ENCODE measurements at regions not wholly inside any gene's neighbourhood (a gene's known extent, or its start where the extent isn't known, plus 50 kb on each side); places are given as distances from the start of the nearest gene placed in this dataset.
"Not testable (repeated sequence)": the region's sequence is repeated elsewhere in the genome, so short reads cannot be mapped to it uniquely, and the experiment has no call there.

DNA sequence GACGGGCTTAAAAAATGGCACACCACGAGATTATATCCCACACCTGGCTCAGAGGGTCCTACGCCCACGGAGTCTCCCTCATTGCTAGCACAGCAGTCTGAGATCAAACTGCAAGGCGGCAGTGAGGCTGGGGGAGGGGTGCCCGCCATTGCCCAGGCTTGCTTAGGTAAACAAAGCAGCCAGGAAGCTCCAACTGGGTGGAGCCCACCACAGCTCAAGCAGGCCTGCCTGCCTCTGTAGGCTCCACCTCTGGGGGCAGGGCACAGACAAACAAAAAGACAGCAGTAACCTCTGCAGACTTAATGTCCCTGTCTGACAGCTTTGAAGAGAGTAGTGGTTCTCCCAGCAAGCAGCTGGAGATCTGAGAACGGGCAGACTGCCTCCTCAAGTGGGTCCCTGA is 386.4 kb upstream of the GJE1 start:
- not testable (repeated sequence) for DNase-seq

GRCh38 chr6:141744971-141745370 is 387.8 kb upstream of the GJE1 start:
- DNase-seq, result no peak

GRCh38 chr6:141744194-141744925 is 388.4 kb upstream of the GJE1 start:
- DNase-seq, result no peak

- DNase-seq, result no peak
Measured at GRCh38 chr6:141736104-141736503, 396.6 kb upstream of the GJE1 start.

DNA sequence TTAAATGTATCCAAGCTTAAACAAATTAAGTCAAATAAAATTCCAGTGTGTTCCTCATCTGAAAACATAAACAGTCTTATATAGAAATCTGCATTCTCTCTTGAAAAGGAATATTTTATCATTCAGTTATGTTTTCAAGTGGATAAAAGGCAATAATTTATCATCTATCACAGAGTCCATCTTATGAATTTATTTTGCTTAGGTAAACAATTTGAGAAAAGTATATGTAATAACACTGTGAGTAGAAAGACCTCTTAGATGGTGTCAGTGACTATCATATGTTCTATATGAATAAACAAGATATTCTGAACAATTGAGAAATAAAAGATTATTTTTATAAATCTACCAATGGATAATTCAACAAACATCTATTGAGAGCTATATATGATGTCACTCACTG is 397.6 kb upstream of the GJE1 start:
- DNase-seq, result no peak

GRCh38 chr6:141734071-141734840 is 398.5 kb upstream of the GJE1 start:
- no peak for DNase-seq

DNA sequence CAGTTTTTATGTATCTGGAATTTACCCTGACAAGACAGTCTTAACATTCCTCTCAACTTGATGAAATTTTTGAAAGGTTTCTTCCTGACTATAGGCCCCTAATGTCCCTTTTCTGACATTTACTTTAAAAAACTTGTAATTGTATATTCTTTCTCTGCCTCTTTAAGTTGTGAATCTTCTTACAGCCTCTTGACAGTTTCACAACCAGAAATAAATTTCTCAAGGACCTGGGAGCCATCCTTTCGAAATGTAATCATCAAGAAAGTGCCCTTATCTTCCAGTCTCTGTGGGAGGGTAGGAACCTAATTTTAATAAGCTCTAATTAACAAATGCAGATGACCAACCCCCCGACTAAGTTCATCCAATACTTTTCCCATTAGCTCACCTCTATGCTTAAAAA is 403.6 kb upstream of the GJE1 start:
- no peak for DNase-seq

GRCh38 chr6:141728330-141728729 is 404.4 kb upstream of the GJE1 start:
- no peak for DNase-seq

- peak; percentile 67 for DNase-seq
Measured at GRCh38 chr6:141726248-141726647, 406.5 kb upstream of the GJE1 start.

- DNase-seq, result no peak
Measured at GRCh38 chr6:141724731-141725130, 408.0 kb upstream of the GJE1 start.

- no peak for DNase-seq
Measured at GRCh38 chr6:141719476-141719875, 413.2 kb upstream of the GJE1 start.

DNA sequence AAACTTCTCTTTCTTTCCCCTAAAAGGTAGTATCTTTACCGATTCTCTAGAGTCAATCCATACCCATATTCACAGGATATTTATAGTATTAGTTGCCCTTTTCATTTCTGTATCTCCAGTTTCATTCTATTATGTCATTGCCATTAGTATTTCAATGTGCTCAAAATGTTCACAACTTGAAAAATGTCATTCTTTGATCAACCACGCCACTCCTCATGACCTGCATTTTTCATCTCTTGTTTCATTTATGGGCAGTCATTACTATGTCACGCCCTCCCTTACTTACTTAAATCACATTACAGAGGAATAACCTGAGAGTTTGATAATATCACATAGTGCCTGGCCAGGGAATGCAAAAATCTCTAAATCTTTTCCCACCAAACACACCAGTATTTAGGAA is 427.3 kb upstream of the GJE1 start:
- no peak for DNase-seq

- DNase-seq, result no peak
Measured at GRCh38 chr6:141704151-141704550, 428.6 kb upstream of the GJE1 start.

GRCh38 chr6:141701732-141702131 is 431.0 kb upstream of the GJE1 start:
- no peak for DNase-seq

GRCh38 chr6:141700819-141701218 is 431.9 kb upstream of the GJE1 start:
- no peak for DNase-seq

DNA sequence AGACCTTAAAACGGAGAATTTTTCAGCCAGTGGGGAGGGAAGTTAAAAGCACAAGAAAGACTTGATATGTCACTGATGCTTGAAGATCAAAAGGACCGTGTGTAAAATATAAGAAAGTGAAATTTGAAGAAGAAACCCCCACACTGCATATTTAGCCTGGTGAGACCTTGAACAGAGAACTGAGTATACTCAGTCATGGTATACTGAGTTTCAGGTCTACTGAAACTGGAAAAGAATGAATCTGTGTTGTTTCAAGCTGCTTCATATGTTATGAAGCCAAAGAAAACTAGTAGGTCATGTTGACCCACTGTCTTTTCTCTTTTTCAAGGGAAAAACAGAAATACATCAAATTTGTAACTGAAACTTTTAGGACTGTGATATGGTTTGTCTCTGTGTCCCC is 443.8 kb upstream of the GJE1 start:
- no peak for DNase-seq

- DNase-seq, result no peak
Measured at GRCh38 chr6:141685416-141685815, 447.3 kb upstream of the GJE1 start.

- DNase-seq, result no peak
Measured at GRCh38 chr6:141682391-141682790, 450.3 kb upstream of the GJE1 start.

DNA sequence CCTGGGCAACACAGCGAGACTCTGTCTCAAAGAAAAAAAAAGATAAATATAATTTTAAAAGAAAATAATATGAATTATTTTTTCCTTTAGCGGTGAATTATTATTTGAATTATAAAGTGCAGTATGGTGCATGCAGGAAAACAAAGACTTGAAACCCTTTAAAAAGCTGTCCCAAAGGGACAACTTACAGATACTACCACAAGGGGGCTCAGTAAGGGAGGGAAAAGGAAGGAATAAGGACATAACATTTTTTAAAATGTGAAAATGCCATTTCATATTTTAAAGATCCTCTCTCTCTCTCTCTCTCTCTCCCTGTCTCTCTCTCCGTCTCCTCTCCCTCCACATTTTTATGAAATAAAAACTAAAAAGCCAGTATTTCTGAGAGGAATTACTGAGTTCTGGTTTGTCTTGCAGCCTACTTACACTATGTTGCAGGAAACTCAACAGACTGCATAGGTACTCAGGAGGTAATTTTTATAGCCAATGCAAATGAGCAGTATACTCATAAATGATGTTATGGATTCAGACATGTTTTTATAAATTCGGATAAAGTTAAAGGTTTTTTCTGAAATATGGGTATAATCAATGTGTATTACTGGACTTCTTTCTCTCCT is 455.0 kb upstream of the GJE1 start:
- DNase-seq, result no peak

DNA sequence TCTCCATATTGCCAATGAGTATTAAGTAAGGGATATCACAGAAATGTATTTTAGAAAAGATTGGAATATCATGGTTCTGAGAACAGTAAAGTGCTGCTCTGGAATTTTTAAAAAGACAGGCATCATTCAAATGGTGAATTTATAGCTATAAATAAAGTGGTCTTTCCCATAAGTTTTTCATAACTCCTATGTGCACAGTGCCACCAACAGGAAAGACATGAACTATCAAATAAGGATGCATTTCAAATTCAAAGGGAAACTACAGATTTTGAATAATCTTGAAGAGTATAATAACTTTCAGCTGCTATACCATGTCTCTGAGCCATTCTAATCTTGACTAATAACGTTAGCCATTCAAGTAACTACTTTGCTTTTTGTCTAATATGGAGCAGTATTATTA is 456.8 kb upstream of the GJE1 start:
- DNase-seq, result no peak

- no peak for DNase-seq
Measured at GRCh38 chr6:141669141-141669540, 463.6 kb upstream of the GJE1 start.

DNA sequence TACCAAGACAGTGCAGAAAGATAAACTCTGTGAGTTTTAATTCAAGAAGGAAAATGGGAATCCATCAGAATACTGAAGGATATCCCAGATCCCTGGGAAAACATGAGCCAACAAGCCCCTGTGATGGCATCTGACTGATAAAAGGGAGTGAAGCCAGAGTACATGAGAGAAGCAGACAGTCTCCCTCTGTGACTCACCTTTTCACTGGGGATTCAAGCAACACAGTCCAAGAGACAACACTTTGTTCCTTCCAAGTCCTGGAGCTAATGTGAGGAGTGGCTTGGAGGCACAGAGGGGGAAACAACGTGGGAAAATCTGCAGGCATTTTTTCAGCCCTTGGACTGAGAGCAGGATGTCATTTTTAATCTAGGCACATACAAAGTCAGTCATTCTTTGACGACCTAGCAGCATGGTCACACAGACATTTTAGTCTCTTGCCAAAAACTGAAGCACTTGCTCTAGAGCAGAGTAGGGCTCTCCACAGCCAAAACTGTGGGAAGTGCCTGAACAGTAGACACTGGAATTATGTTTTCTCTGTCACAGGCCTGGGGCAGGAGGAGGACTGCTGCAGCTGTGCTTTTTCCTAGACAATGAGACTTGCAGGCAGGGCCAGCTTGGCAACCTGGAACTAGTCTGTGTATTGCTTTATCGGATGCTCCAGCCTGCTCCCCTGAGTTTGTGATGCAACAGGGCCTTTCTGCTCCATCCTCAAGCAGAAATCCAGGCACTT is 465.0 kb upstream of the GJE1 start:
- peak; percentile 91 for DNase-seq

- no peak for DNase-seq
Measured at GRCh38 chr6:141666187-141666586, 466.5 kb upstream of the GJE1 start.
